Breast epithelium (tissue), 3 donors: ENCODE measurements at regions not wholly inside any gene's neighbourhood (a gene's known extent, or its start where the extent isn't known, plus 50 kb on each side); places are given as distances from the start of the nearest gene placed in this dataset.

Source experiments
- POLR2A ChIP-seq: fragments of 450-650 bp; IDR thresholded peaks from one replicate; pipeline ENCODE4 v1.6.1; 2016; ENCODE audit warnings: antibody characterized with exemption, mild to moderate bottlenecking, moderate library complexity
- POLR2AphosphoS5 ChIP-seq, 3 donors: sonication (generic); formaldehyde crosslinking; IDR thresholded peaks; one replicate each; pipeline ENCODE4 v1.6.1; 2017; ENCODE audit warnings: antibody characterized with exemption in 3 of 3
- TF ChIP-seq, protein P1 (sequence below), 3 donors: fragments of 450-650 bp; IDR thresholded peaks; one replicate each; pipeline ENCODE4 v1.5.1; 2016 to 2017; ENCODE audit warnings: antibody characterized with exemption in 3 of 3, mild to moderate bottlenecking in 3 of 3, moderate library complexity in 3 of 3

DNA sequence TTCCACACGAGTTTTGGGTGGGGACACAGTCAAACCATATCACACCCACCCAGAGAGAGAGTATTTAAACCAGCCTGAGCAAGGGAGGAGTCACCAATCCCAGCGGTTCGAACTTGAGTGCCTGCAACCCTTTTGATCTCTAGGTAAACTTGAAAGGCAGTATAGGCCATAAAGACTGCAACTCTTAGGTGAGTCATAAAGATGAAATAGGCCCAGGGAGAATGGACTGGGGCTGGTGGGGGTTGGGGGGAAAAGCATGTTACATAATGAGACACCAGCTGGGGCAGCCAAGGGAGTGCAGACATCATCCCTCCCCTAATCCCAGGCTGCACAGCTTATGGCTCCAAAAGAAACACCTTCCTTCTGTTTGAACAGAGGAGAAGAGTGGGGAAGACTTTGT lies 99.8 kb upstream of the LHX8 start:
- TF ChIP-seq, protein P1, sequence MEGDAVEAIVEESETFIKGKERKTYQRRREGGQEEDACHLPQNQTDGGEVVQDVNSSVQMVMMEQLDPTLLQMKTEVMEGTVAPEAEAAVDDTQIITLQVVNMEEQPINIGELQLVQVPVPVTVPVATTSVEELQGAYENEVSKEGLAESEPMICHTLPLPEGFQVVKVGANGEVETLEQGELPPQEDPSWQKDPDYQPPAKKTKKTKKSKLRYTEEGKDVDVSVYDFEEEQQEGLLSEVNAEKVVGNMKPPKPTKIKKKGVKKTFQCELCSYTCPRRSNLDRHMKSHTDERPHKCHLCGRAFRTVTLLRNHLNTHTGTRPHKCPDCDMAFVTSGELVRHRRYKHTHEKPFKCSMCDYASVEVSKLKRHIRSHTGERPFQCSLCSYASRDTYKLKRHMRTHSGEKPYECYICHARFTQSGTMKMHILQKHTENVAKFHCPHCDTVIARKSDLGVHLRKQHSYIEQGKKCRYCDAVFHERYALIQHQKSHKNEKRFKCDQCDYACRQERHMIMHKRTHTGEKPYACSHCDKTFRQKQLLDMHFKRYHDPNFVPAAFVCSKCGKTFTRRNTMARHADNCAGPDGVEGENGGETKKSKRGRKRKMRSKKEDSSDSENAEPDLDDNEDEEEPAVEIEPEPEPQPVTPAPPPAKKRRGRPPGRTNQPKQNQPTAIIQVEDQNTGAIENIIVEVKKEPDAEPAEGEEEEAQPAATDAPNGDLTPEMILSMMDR (IDR thresholded peaks at IDR 0.05), result no peak
- TF ChIP-seq POLR2A (no peak), POLR2AphosphoS5 (IDR thresholded peaks at IDR 0.05) (no peak)
